OCI-LY7 (cell line): ENCODE measurements at regions not wholly inside any gene's neighbourhood (a gene's known extent, or its start where the extent isn't known, plus 50 kb on each side); places are given as distances from the start of the nearest gene placed in this dataset.

Experiments
- BruUV-seq: library from RNA; stranded (reverse); fragments of 400-500 nt; replicated peaks from 2 replicates; lab custom pipeline; 2021; lab: Mats Ljungman, UMichigan
- CTCF ChIA-PET: fragments of 300-600 bp; sonication (Branson Sonifier 250); formaldehyde crosslinking; loops from one replicate; lab custom pipeline; 2022; ENCODE audit warnings: antibody characterized with exemption; ENCODE audit not compliant: unreplicated experiment; lab: Charles Lee
- POLR2A ChIA-PET: fragments of 300-600 bp; sonication (Branson Sonifier 250); formaldehyde crosslinking; loops from one replicate; lab custom pipeline; 2022; ENCODE audit warnings: antibody characterized with exemption; lab: Charles Lee
- DNase-seq: peaks from one replicate; pipeline ENCODE4 v3.0.0-alpha.2; 2015; ENCODE audit warnings: low spot score
- H2AFZ ChIP-seq: fragments of 200-600 bp; sonication (generic), shearing (Covaris generic); 2 replicates; pipeline ENCODE4 v1.6.1; 2014; ENCODE audit warnings: mild to moderate bottlenecking, antibody characterized with exemption, low read length, moderate library complexity
- H3K27ac ChIP-seq: fragments of 200-600 bp; sonication (generic); 2 replicates; pipeline ENCODE4 v1.5.1; 2014; ENCODE audit warnings: mixed run types, low read depth, mild to moderate bottlenecking, moderate library complexity, low read length, inconsistent platforms; ENCODE audit not compliant: poor library complexity, severe bottlenecking
- H3K36me3 ChIP-seq: fragments of 200-600 bp; sonication (generic); 2 replicates; pipeline ENCODE4 v1.6.1; 2014; ENCODE audit warnings: mild to moderate bottlenecking, antibody characterized with exemption, low read length, moderate library complexity, mixed read lengths; ENCODE audit not compliant: insufficient read depth
- H3K4me1 ChIP-seq: fragments of 200-600 bp; sonication (generic); 2 replicates; pipeline ENCODE4 v1.5.1; 2014; ENCODE audit warnings: mild to moderate bottlenecking, low read length; ENCODE audit not compliant: insufficient read depth, poor library complexity, severe bottlenecking
- H3K4me2 ChIP-seq: fragments of 200-600 bp; sonication (generic); 2 replicates; pipeline ENCODE4 v1.6.1; 2014; ENCODE audit warnings: mild to moderate bottlenecking, low read length
- H3K4me3 ChIP-seq: fragments of 200-600 bp; sonication (generic); 2 replicates; pipeline ENCODE4 v1.5.1; 2014; ENCODE audit warnings: mild to moderate bottlenecking, low read depth, low read length; ENCODE audit not compliant: poor library complexity, severe bottlenecking
- H3K79me2 ChIP-seq: fragments of 200-600 bp; sonication (generic); 2 replicates; pipeline ENCODE4 v1.6.1; 2016; ENCODE audit warnings: low read depth, mild to moderate bottlenecking, low read length, moderate library complexity, mixed read lengths; ENCODE audit not compliant: insufficient read depth
- H3K9me2 ChIP-seq: fragments of 200-600 bp; sonication (generic); 2 replicates; pipeline ENCODE4 v1.6.1; 2016; ENCODE audit warnings: mild to moderate bottlenecking, low read length, mixed read lengths; ENCODE audit not compliant: insufficient read depth
- H3K9me3 ChIP-seq: fragments of 200-600 bp; sonication (generic); 2 replicates; pipeline ENCODE4 v1.6.1; 2014; ENCODE audit warnings: mild to moderate bottlenecking, mixed run types, low read length, mixed read lengths
- H4K20me1 ChIP-seq: fragments of 200-600 bp; sonication (generic); 2 replicates; pipeline ENCODE4 v1.6.1; 2014; ENCODE audit warnings: mild to moderate bottlenecking, antibody characterized with exemption, low read length, moderate library complexity, mixed read lengths; ENCODE audit not compliant: insufficient read depth
- CTCF ChIP-seq: fragments of 200-600 bp; sonication (generic); conservative IDR thresholded peaks from 2 replicates; pipeline ENCODE4 v1.5.1; 2014; ENCODE audit warnings: mild to moderate bottlenecking, antibody characterized with exemption, low read length, moderate library complexity, mixed read lengths
- EZH2phosphoT487 ChIP-seq: fragments of 200-600 bp; sonication (generic); IDR thresholded peaks from 2 replicates; pipeline ENCODE4 v1.6.1; 2018; ENCODE audit warnings: low read depth, borderline replicate concordance, mild to moderate bottlenecking, mixed run types, antibody characterized with exemption, low read length, moderate library complexity, mixed read lengths
- intact Hi-C: fragments of 100-400 bp; cut with micrococcal nuclease; formaldehyde crosslinking; loops from one replicate; pipeline ENCODE4 v1.10.0; 2022; ENCODE audit not compliant: unreplicated experiment

GRCh38 chr3:16658004-16658924, 53.0 kb upstream of the DAZL start:
- no peak overlapping the region for H3K4me3 ChIP-seq
- H3K36me3 ChIP-seq, result no peaks in the 10 kb centered on the region
- ChIA-PET POLR2A (interaction anchor here (0.5 to 0.6 kb wide), 4 partner anchors 14 to 698 kb away, joined by 3 to 6 read pairs (median 4); no protein-coding TSS in a partner anchor), CTCF (no interaction called here)
- DNase-seq, result peak; percentile 5
- H3K4me2 ChIP-seq, result no peak overlapping the region
- no peak overlapping the region for H3K27ac ChIP-seq
- H2AFZ ChIP-seq, result no peak overlapping the region
- intact Hi-C loops, result no loop called here
- no peaks in the 10 kb centered on the region for H3K4me1 ChIP-seq
- no peak for TF ChIP-seq EZH2phosphoT487
- peak; percentile 27; the same call in 1 of the 2 replicates for TF ChIP-seq CTCF
- H3K9me2 ChIP-seq, result no peaks in the 10 kb centered on the region
- no TSS peak for BruUV-seq
- no peaks in the 10 kb centered on the region for H4K20me1 ChIP-seq
- no peaks in the 10 kb centered on the region for H3K9me3 ChIP-seq
- no peaks in the 10 kb centered on the region for H3K79me2 ChIP-seq

- no peak overlapping the region for H3K4me3 ChIP-seq
- H3K4me1 ChIP-seq, result no peaks in the 10 kb centered on the region
- BruUV-seq, result no TSS peak
- no peaks in the 10 kb centered on the region for H3K9me3 ChIP-seq
- ChIA-PET CTCF (no interaction called here), POLR2A (interaction anchor here (0.6 kb wide), 2 partner anchors 552 to 692 kb away, joined by 5 to 6 read pairs; no protein-coding TSS in a partner anchor)
- no peaks in the 10 kb centered on the region for H3K36me3 ChIP-seq
- H3K9me2 ChIP-seq, result no peaks in the 10 kb centered on the region
- intact Hi-C loops, result no loop called here
- H3K27ac ChIP-seq, result no peak overlapping the region
- DNase-seq, result no peak
- no peak overlapping the region for H2AFZ ChIP-seq
- TF ChIP-seq EZH2phosphoT487 (no peak), CTCF (no peak)
- no peaks in the 10 kb centered on the region for H3K79me2 ChIP-seq
- no peak overlapping the region for H3K4me2 ChIP-seq
- no peaks in the 10 kb centered on the region for H4K20me1 ChIP-seq
These were observed 53.9 kb upstream of the DAZL start for GRCh38 chr3:16658925-16659793.
